C4-2B (cell line): ENCODE measurements at regions not wholly inside any gene's neighbourhood (a gene's known extent, or its start where the extent isn't known, plus 50 kb on each side); places are given as distances from the start of the nearest gene placed in this dataset.

Experiments used
- H3K27ac ChIP-seq: fragments of 450-650 bp; 2 replicates; pipeline ENCODE4 v1.5.1; 2017
- ZFX ChIP-seq: fragments of 450-650 bp; IDR thresholded peaks from 2 replicates; pipeline ENCODE4 v1.6.1; 2017
- TF ChIP-seq, protein P1 (sequence below): fragments of 450-650 bp; conservative IDR thresholded peaks from 2 replicates; pipeline ENCODE4 v1.5.1; 2017; ENCODE audit warnings: mild to moderate bottlenecking

DNA sequence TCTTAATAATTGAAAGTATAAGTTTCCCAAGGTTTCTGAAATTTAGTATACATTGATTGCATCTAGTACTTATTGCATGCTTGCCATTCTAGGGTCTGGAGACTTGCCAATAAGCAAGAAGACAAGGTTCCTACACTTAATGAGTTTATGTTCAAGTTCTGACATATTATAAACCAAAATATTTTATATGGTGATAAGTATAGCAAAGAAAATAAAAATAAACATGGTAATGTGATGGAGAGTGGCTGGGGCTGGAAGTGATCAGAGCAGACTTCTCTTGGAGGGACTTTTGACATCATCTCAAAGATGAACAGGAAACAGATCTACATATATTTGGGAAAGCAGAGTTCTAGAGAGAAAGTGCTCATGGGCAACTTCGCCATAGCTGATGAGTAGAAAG lies 119.5 kb upstream of the EPHA4 start:
- H3K27ac ChIP-seq: no peak overlapping the region
- TF ChIP-seq, protein P1, sequence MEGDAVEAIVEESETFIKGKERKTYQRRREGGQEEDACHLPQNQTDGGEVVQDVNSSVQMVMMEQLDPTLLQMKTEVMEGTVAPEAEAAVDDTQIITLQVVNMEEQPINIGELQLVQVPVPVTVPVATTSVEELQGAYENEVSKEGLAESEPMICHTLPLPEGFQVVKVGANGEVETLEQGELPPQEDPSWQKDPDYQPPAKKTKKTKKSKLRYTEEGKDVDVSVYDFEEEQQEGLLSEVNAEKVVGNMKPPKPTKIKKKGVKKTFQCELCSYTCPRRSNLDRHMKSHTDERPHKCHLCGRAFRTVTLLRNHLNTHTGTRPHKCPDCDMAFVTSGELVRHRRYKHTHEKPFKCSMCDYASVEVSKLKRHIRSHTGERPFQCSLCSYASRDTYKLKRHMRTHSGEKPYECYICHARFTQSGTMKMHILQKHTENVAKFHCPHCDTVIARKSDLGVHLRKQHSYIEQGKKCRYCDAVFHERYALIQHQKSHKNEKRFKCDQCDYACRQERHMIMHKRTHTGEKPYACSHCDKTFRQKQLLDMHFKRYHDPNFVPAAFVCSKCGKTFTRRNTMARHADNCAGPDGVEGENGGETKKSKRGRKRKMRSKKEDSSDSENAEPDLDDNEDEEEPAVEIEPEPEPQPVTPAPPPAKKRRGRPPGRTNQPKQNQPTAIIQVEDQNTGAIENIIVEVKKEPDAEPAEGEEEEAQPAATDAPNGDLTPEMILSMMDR: no peak
- no peak for TF ChIP-seq ZFX

DNA sequence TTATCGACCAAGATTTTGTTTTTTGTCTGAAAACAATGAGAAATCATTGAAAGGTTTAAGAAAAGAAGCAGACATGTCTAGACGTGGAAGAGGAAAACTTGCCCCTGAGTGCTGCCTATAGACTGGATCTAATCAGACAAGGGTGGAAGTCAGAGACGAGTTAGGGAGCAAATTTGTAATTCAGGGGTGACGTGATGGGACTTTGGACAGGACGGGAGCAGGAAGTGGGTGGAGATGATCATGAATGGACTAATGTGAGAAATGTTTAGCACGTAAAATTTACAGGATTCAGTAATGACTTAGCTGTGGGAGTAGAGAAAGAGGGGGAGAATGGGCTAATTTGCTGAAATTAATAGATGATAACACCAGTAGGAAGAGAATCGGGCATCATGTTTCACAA lies 117.0 kb upstream of the EPHA4 start:
- TF ChIP-seq, protein P1: no peak
- TF ChIP-seq ZFX: no peak
- H3K27ac ChIP-seq: no peak overlapping the region

DNA sequence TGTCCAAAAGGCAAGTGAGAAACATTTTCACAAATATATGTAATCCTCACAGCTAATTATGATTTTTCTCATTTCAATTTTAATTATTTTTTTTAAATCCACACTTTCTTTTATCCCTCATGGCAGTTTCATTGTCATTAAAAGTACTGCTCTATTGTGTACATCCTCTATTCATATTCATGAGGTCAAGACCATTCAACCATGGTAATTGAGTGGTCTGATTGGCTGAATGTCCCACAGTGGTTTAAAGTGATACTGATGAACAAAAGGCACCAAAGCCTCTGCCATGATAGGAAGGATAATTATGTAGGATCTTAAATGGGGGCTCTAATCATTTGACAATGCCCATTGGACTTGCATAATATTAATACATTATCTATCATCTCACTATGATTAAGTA lies 108.4 kb upstream of the EPHA4 start:
- no peak overlapping the region for H3K27ac ChIP-seq
- TF ChIP-seq ZFX: no peak
- TF ChIP-seq, protein P1: no peak

DNA sequence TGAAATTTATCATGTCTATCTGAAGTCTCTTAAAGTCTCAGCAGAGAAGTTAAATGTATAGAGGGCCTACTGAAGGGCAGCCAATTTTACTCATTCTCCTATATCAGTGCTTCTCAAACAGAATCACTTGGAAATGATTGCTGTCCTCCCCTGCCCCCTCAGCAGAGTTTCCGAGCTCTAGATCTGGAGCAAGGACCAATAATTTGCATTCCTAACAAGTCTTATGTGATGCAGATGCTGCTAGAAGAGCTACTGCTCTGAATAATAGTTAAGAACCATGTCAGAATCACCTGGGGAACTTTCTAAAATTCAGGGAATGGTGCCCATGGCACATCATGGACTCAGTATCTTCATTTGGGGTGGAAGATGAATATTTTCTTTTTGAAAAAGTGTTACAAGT lies 105.6 kb upstream of the EPHA4 start:
- no peak overlapping the region for H3K27ac ChIP-seq
- TF ChIP-seq ZFX: no peak
- TF ChIP-seq, protein P1: no peak

DNA sequence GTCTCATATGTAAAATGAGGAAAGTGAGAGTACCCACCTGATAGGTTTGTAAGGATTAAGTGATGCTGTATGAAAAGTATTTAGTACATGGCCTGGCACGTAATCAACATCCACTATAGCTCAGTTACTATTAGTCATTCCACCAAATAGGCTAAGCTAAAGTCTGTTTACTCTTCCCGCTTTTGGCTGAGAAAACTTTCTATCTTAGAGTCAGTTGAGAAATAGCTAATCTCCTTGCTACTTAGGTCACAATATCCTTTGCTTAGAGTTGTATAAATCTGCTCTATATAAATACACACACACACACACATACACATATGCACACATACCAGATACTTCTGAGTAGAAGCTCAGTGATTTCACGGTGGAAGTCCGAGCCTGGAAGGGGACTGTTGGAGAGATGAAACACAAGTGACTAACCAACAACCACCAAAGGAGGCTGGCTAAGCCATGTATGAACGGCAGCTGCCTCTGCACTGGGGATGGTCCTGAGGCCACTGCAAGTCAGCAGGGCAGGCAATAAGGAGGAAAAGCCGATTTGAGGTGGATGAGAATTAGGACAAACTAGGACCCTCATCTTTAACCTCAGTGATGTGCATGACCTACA lies 104.6 kb upstream of the EPHA4 start:
- H3K27ac ChIP-seq: no peak overlapping the region
- TF ChIP-seq, protein P1: no peak
- TF ChIP-seq ZFX: no peak

DNA sequence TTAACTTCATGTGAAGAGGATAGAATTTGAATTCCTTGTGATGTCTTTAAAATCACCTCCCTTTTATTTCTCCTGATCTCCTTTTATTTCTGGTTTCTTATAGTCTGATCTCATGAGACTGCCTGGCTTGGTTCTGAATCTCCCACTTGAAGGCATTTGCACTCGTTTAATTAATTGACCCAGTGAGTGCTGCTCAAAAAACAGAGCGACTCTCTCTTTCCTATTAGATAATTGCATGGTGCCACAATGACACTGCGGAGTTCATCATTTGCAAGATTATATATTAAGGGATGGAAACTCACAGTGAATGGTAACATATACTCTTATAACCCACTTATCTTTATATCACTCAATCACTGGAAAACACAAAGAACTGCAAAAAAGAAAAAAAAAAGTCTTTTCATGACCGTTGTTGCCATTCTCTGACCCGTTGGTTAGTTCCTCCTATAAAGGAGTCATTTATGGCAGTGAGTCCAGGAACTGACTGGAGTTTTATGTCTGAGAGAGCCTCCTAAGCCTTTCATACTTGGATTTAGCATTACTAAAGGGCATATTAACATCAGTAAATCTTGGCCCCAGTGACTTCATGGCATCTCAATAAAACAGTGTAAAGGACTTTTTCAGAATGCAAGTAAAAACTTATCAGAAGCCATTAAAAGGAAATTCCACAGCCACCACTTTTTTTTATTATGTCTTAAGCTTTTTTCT lies 103.3 kb upstream of the EPHA4 start:
- no peak for TF ChIP-seq ZFX
- TF ChIP-seq, protein P1: no peak
- H3K27ac ChIP-seq: no peak overlapping the region

DNA sequence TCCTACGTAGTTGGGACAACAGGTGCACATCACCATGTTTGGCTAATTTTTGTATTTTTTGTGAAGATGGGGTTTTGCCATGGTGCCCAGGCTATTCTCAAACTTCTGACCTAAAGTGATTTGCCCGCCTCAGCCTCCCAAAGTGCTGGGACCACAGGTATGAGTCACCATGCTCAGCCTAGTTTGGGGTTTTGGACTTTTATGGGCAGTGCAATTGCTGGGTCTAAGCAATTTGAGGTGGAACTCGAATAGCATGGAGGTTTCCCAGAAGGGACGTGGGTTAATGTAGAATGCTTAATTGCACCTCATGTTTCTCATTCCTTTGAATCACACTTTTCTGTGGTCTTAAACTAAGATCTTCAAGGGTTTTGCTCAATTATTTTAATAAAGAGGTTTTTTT lies 102.3 kb upstream of the EPHA4 start:
- no peak overlapping the region for H3K27ac ChIP-seq
- no peak for TF ChIP-seq ZFX
- TF ChIP-seq, protein P1: no peak
